SIG-M5 treated with dmso at 0.1 percent for 504 hours (cell line): ENCODE measurements at regions not wholly inside any gene's neighbourhood (a gene's known extent, or its start where the extent isn't known, plus 50 kb on each side); places are given as distances from the start of the nearest gene placed in this dataset.
"Not testable (repeated sequence)": the region's sequence is repeated elsewhere in the genome, so short reads cannot be mapped to it uniquely, and the experiment has no call there.

Experiments used
- DNase-seq: peaks from one replicate; lab custom pipeline; 2025; ENCODE audit not compliant: unreplicated experiment; lab: John Stamatoyannopoulos, UW

DNA sequence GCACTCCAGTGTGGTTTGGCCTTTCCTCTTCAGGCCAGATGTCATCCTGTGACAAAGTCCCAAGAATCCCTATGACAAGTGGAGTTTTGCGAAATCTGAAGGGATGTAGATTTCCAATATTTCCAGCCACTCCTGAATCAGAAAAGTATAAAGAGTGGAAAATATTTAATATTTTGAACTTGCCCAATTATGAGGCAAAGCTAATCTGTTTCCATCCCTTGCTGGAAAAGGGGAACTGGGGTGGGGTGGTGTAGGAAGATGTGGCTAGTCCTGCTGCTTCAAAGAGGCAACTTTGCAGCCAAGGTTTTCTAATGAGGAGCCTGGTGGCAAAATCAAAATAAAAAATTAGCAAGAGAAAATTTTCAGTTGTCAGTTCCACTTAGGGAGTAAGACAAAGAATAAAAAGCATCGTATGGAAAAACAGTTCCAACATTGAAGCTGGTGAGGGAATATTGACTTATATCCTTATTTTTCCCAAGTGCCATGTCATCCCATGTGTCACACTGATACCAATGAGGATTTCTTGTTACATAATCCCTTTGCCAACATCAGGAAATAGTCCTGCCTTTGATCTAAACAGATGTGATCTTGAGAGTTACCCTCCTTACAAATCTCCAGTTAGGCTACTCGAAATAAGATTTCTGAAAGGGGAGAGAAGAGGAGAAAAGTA lies 480.0 kb upstream of the JARID2 start:
- peak; percentile 29 for DNase-seq

DNA sequence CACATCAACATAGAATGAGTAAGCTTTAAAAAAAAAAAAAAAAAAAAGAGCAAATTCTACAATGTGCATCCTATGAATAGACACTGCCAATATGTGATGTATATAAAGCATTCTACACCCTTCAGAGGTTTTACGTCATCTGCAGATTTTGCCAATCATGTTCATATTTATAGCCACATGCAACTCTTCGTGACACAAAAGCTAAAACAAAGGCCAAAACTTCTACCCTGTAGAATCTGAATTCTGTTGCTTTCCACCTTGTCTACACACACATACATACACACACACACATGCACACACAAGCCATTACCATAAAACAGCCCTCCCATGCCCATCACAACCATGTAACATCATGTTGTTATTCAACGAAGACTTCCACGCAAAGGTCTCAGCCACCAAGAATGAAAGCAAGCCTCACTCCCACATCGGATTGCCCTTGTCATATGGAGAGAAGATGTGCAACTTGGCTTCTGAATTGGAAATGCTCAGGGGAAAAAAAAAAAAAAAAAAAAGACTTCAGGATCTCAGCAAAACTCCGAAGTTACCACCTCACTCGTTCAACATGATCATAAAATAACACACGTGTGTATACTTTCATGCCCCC lies 479.4 kb upstream of the JARID2 start:
- no peak for DNase-seq

DNA sequence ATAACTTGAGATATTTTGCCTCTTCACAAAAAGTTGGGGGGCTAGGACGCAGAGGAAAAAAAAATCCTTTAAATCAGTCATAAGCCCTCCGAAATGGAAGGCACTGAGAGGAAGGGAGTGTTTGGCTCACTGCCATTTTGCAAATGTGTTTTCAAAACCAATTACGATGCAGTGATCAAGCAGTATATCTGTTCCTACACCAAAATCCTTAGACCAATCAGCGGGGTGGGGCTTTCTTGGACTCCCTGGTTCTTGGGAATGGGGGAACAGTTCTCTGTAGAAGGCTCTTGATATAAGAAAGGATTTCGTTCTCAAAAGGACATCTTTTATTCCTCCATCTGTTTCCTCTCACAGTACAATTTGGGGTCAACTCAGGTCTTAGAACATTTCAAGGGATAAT lies 478.6 kb upstream of the JARID2 start:
- no peak for DNase-seq

DNA sequence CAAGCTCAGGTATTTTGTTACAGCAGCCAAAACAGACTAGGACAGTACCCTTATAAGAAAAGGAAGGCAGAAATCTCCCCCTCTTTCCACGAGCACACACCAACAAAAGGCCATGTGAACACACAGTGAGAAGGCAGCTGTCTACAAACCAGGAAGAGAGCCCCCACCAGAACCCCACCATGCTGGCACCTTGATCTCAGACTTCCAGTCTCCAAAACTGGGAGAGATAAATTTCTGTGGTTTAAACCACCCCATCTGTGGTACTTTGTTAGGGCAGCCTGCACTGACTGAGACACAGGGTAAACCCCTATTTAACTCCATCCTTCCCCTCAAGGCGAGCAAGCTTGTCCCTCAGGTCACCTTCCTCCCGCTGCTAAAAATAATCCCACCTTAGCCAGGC lies 475.8 kb upstream of the JARID2 start:
- DNase-seq, result no peak

DNA sequence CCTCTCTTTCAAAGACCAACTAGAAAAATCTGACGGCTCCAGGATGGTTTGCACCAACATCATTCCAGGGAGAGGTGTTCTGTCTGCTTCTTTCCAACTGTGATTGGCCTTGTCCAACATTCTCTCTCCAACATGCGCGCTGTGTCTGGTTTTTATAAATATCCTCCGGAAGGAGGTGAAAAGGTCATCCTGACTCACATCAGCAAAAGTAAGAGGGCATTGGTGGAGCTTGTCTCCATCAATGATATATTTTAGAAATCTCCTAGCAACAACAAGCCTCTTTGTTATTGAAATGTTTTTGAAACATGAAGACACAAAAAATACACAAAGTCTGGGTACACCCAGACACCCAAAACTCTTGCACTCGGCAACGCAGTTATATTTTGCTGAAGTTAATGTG lies 475.3 kb upstream of the JARID2 start:
- DNase-seq, result no peak

DNA sequence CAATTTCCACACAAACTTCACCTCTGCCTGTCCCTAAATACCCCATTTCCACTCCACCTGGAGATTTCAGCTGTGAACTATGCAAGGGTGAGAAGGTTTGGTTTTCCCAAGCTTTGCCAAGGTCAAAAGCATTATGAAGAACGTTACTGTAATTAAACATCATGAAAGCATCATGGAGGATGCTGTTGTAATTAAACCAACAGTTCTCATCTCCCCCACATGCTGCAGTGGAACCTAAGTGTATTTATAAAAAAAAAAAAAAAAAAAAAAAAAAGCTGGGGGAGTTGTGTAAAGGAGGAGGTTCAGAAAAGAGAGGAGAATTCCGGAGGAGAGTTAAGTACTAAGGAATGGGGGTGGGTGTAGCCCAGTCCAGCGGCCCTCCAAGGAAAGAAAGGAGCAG lies 474.9 kb upstream of the JARID2 start:
- DNase-seq, result no peak

DNA sequence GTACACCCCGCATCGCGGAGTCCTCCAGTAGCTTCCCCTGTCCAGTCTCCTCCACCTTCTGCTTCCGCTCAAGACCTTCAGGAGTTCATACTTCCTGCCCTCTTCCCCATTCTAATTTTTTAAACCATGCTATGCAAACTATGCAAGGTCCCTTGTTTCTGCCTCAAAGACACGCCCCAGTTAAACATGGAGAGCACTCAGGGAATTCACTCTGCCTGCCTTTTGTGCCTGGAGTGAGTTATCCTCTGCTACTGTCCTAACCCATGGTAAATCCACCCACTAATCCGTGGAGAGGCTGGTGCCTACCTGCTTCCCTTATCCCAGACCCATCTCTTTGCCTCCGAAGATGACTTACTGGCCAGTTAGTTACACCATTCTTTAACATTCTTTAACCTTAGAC lies 473.7 kb upstream of the JARID2 start:
- no peak for DNase-seq

DNA sequence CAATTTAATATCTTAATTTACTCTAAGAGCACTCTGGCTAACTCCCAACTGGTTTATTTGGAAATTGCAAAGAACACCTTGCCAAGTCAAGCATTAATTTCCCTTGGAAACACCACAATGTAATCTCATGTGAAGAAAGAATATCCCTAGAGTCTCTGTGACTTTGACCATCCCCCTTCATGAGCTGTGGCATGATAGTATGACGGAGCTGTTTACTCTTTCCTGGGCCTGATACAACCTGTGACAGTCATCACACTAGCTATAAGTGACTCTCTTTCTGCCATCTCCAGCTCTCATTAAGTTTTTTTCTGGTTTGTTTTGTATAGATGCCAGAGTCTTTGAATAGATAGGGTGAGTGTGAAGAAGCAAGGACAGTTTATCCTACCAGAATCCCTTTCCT lies 470.3 kb upstream of the JARID2 start:
- no peak for DNase-seq

DNA sequence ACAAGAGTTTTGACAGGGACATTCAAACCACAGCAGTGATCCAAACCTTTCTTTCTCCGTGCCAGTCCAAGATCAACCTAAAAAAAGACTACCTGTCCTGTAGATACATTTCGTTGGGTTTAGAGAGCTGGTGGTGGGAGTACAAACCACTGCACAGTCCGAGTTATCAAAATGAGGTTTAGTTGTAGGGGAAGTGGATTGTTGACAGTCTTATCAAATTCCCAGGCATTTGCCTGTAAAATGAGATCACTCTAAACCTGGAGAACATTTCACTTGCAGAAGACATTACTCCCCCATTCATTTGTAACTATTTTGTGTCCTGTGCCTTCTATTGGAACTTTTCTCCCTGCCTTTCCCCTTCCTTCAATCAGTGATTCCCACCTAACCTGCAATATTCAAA lies 469.6 kb upstream of the JARID2 start:
- DNase-seq, result no peak

DNA sequence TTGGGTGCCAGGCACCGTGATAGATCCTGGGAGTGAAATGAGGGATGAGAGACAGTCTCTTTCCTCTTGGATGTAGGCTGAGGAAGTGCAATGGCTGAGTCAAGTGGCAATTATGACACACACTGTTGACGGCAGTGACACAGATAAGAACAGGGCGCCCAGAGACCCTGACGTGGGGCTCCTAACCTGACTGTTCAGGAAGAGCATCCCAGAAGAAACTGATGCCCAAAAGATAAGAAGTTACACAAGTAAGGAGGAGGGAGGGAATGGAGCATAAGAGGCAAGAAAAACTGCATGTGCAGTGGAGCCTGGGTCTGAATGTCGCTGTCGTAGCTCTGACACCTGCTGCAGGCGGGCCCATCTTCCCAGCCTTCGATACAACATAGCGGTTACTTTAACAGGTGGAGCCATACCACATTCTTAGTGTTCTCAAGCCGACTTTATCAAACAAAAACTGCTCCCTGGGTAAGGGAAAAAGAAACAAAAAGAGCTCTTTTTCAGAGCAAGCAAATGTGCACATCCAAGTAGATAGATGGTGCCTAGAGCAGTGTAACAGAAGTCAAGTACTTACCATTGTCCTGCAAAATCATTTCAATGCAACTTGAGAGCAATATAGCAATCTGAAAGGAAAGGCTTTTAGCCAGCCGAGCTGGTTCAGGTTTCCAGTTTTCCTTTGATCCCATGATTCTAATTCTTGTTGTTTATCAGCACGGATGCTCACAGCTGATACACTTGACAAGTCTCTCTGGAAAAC lies 463.9 kb upstream of the JARID2 start:
- DNase-seq, result no peak

DNA sequence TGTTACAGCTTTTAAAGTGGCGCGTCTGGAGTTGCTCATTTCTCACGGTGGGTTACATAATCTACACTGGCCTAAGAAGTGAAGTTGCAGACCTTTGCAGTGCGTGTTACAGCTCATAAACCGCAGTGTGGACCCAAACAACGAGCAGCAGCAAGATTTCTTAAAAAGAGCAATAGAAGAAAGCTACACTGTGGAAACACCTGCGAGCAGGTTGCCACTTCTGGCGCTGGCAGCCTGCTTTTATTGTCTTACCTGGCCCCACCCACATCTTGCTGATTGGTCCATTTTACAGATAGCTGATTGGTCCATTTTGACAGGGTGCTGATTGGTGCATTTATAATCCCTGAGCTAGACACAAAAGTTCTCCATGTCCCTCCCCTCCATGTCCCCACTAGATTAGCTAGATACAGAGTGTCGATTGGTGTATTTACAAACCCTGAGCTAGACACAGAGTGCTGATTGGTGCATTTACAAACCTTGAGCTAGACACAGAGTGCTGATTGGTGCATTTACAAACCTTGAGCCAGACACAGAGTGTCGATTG lies 462.9 kb upstream of the JARID2 start:
- DNase-seq, result not testable (repeated sequence)

DNA sequence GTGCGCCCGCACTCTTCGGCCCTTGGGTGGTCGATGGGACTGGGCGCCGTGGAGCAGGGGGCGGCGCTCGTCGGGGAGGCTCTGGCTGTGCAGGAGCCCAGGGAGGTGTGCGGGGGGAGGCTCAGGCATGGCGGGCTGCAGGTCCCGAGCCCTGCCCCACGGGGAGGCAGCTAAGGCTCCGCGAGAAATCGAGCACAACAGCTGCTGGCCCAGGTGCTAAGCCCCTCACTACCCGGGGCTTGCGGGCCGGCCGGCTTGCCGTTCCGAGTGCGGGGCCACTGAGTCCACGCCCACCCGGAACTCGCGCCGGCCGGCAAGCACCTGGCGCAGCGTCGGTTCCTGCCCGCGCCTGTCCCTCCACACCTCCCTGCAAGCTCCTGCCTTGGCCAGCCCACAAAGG lies 462.3 kb upstream of the JARID2 start:
- DNase-seq, result no peak

DNA sequence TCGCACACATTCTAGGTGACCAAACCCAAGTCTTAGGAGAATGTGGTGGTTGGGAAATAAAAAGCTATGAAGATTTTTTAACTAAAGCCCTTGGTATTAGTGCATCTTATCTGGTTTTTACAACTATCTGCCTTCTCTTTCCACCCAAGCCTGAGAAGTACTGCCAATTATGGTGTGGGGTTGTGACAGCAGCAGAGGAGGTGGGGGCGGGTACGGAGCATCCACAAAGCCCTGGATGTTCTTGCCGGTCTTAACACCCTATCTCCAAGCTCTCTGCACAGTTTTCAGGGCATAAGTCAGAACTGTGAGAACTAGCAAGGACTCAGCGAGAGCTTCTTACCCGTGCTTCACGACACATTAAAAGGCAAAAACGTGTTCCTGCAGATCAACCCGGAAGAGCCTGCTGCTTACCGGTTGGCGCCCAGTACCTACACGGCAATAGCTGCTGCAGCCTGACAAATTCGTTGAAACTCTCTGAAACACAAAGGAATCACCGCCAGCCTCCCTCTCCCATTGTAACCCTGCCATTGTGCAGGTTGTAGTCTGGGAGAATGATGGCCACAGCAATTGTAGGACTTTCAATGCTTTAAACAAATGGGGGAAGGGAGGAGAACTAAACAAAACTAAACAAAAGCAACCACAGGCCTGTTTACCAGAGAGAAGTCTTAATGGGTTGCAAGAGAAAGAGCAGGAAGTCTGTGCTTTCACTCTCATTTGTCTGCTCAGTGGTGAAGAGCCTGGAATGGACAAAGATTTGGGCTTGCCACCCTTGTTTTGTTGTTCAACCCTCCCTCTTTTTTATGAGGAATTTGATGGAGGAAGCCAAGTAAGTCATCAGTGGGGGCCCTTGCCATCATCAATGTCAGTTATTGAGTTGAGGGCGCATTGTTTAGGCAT lies 461.0 kb upstream of the JARID2 start:
- DNase-seq, result no peak

DNA sequence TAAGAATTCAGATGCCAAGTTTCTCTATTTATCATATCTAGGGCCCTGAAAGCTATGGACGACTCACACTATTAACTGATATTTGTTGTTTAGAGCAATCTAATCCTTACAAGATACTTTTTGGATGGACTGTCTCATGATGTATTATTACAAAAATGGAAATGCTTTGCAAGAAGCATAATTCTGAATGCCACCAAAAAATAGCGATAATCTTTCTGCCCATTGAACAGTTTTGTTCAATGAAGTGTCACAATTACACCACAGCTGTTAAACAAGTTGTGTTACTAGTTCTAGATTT lies 460.4 kb upstream of the JARID2 start:
- no peak for DNase-seq

DNA sequence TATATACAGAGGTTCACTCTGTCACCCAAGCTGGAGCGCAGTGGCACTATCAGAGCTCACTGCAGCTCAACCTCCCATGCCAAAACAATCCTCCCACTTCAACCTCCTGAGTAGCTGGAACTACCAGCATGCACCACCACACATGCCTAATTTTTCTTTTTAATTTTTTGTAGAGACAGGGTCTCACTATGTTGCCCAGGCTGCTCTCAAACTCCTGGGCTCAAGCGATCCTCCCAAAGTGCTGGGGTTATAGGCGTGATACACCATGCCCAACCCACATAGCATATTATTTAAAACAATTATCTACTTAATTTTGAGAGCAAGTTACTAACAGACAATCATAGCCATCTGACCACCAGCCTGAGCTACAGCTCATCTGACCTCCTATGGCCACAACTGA lies 459.9 kb upstream of the JARID2 start:
- no peak for DNase-seq

DNA sequence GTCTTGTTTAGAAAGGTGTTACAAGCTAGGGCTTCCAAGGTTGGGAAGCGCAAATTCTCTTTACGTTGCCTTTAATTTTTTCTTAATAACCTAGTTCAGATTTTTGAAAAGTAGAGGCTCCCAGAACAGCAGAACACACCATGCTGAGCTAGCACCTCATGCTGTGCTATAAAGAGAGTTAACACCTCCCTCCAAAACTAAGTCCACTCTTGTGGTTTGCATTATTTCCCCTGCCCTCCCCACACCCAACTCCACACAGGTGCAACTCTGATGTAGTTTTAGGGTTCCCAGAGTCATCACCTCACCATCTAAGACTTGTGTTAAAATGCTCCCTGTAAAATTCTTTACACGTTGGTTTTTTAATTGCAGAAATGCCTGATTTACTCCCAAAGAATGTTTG lies 459.4 kb upstream of the JARID2 start:
- no peak for DNase-seq

DNA sequence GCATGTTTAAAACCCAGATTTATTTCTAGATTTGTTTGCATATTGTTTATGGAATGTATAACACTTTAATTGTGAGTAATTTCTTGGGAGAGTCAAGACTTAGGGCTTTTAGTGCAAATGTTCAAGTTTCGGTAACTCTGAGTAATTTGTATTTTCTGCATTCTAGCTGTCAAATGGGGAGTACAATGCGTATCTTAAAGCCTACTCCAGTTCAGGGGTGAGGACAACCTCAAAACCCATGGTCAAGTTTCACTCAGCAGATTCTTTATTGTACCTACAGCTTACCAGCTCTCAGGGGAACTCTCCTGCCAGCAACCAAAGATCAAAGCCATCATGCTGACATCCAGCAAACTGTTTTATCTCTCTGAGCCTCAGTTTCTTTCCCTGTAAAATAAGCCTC lies 458.6 kb upstream of the JARID2 start:
- DNase-seq, result no peak

DNA sequence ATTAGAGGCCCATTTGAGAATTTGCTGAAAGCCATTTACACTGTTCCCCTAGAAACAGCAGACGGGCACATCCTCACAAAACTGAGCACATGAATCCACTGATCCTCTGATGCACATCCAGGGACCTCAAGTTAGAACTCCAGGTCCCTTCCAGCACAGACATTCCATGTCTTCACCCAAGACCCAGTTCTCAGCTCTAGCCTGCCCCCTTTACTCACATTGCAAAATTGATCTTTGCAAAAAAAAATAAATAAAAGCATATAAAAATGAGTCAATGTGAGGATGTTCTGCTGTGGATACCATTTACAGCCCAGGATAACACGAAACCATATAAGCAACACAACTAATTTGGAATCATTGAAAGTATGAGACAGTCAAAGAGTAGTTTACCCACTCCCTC lies 458.2 kb upstream of the JARID2 start:
- DNase-seq, result no peak

DNA sequence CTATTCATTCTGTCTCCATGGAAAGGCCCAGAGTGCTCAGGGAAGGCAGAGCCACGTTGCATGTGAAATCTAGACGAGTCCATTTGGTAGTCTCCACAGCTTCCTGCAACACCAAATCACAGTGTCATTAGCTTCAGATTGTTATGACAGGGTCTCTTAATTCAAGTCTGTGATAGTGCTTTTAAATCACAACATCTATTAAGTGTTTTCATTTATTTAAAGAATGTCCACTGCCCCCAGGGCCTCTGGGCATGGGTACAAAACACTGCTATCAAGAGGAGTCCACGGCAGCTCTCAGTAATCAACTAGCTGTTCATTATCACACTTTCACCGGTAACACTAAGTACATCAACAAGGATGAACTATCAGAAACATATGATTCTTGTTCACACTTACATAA lies 455.9 kb upstream of the JARID2 start:
- DNase-seq, result no peak

DNA sequence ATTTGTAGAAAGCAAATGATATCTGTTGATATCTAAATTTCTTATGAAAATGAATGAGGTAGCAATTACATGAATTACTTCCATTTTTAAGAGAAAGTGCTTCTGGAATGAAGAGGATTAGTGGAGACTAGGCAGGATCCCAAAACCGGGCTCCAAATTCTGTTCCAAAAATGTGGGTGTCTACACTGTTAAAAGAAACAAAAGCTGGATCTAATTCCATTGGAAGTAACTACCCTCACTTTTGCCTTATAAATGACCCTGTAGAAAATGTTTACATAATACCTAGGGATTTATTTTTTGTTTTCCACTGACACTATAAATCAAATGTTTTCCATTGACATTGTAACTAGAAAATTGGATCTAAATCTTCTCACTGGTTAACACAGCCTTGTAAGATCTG lies 454.9 kb upstream of the JARID2 start:
- DNase-seq, result no peak

DNA sequence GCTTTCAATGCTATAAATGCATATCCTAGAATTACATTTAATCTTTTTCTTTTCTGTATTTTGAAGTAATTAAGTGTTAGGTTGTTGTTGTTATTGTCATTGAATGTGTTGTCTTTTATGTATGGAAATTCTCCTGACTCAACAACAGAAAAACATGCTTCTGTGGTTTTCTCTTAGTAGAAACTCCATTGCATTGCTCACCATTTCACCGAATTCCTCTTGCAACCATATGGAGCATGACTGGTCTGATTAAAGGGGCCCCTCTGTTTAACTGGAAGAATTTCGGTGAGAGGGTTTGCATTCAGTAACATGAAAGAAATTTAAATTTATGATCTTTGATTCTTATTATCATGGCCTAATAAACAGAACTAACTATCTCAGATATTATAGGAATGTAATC lies 454.3 kb upstream of the JARID2 start:
- DNase-seq, result no peak
